ENCODE measurements at regions not wholly inside any gene's neighbourhood (a gene's known extent, or its start where the extent isn't known, plus 50 kb on each side); places are given as distances from the start of the nearest gene placed in this dataset.

- in situ Hi-C loops (cut with HindIII; ENCODE audit: extremely low pct_ligation_motif_present, low pct_unique_long_range_greater_than_20kb) (no loop called here), intact Hi-C loops (cut with micrococcal nuclease; ENCODE audit: unreplicated experiment) (no loop called here)
- H3K27me3 ChIP-seq (ENCODE audit: control insufficient read depth in 1 of 2, insufficient read depth in 2 of 2, low read length in 2 of 2), result no peaks in the 10 kb centered on the region
- H3K4me2 ChIP-seq (ENCODE audit: low read depth, low read length), result no peak overlapping the region
- H3K79me2 ChIP-seq (ENCODE audit: insufficient read depth, low read length), result no peaks in the 10 kb centered on the region
- H3K4me1 ChIP-seq (ENCODE audit: insufficient read depth, low read length), result 0 out of 2 replicates have a peak, but pooled peaks cover 7% of the 10 kb centered on the region
- FAIRE-seq (no peak), ATAC-seq (no peak), DNase-seq (ENCODE audit: low spot score) (no peak)
- H4K20me1 ChIP-seq (ENCODE audit: insufficient read depth, low read length), result no peaks in the 10 kb centered on the region
- no peak overlapping the region for H3K9ac ChIP-seq (ENCODE audit: insufficient read depth, low read depth, low read length)
- WGBS (ENCODE audit: low lambda C conversion rate), result 97% methylated on average over 3 of the region's 3 CpGs
- H3K9me3 ChIP-seq (ENCODE audit: low read length), result peaks cover under 1% of the 10 kb centered on the region; the same call in 1 of the 2 replicates
- H3K4me3 ChIP-seq (replicated peaks in 1 of 3; ENCODE audit: insufficient read depth in 1 of 3, low read depth in 2 of 3, low read length in 3 of 3), result no peak overlapping the region
- no TSS peak for BruUV-seq (replicated peaks)
- no peak overlapping the region for H2AFZ ChIP-seq (ENCODE audit: low read length)
- no peak overlapping the region for H3K27ac ChIP-seq (ENCODE audit: extremely low read length, insufficient read depth, low read length)
- POLR2A ChIA-PET, result no interaction called here
- CTCF ChIA-PET (ENCODE audit: low intra/inter-chr PET ratio, low total read pairs), result no interaction called here
- peaks cover 11 to 22% of the 10 kb centered on the region in 2 experiments for H3K36me3 ChIP-seq (replicated peaks in 1 of 2; ENCODE audit: control insufficient read depth in 1 of 2, insufficient read depth in 2 of 2, low read length in 2 of 2)
- no peak for TF ChIP-seq ZGPAT (CRISPR knock-in tag; IDR thresholded peaks at IDR 0.05)
- no peak for TF ChIP-seq SOX13 (IDR thresholded peaks at IDR 0.05)
- no peak for TF ChIP-seq SOX13 (CRISPR knock-in tag; conservative IDR thresholded peaks at IDR 0.05 in 1 of 2, IDR thresholded peaks at IDR 0.05 in 1 of 2)
- no peak for TF ChIP-seq SIN3B (IDR thresholded peaks at IDR 0.05; ENCODE audit: low read length)
- TF ChIP-seq ZNF747 (CRISPR knock-in tag; IDR thresholded peaks at IDR 0.05; ENCODE audit: borderline replicate concordance), result no peak
- TF ChIP-seq LRRFIP1 (CRISPR knock-in tag; conservative IDR thresholded peaks at IDR 0.05), result no peak
- TF ChIP-seq XBP1 (CRISPR knock-in tag; IDR thresholded peaks at IDR 0.05), result no peak
- TF ChIP-seq KMT2A (CRISPR knock-in tag; IDR thresholded peaks at IDR 0.05), result no peak
- TF ChIP-seq ZNF883 (CRISPR knock-in tag; IDR thresholded peaks at IDR 0.05; ENCODE audit: not compliant biosample characterization), result no peak
- no peak for TF ChIP-seq TBX3 (IDR thresholded peaks at IDR 0.05; ENCODE audit: borderline replicate concordance)
- TF ChIP-seq ATF7 (IDR thresholded peaks at IDR 0.05), result no peak
- no peak for TF ChIP-seq ATF7 (CRISPR knock-in tag; IDR thresholded peaks at IDR 0.05)
- no peak for TF ChIP-seq ZBTB25 (CRISPR knock-in tag; IDR thresholded peaks at IDR 0.05)
Measured at GRCh38 chr17:68127914-68128313, 92.4 kb downstream of the KPNA2 start.

All from HepG2 (cell line).